ENCODE measurements at regions not wholly inside any gene's neighbourhood (a gene's known extent, or its start where the extent isn't known, plus 50 kb on each side); places are given as distances from the start of the nearest gene placed in this dataset.
A peak's percentile ranks its signal among the peaks of the same experiment; 100 is the strongest.

DNA sequence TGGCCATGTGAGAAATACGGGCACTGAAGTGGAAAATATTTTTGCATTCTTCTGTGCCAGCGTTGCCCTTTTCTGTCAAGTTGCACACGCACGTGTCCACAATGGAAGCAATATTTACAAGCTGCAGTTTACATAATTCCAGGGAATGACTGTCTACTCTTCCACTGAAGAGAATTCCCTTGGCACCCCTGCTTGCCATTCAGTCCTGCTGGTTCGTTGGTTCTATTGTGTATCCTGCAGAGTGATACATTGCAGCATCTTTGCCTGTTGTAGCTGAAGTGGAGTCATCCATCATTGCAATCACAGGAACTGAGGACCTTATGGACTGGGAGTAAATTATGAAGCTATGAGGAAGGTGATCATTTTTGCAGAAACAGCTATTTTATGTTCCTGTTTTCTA lies 759.4 kb downstream of the ROBO2 start:
- Histone ChIP-seq H3K4me1 (replicated peaks in 1 of 2) (peaks cover 9 to 24% of the 10 kb centered on the region in 2 donors), H3K27ac (no peak overlapping the region), H3K4me3 (no peak overlapping the region)
- in situ Hi-C loops (cut with MboI; ENCODE audit: low pct_unique_long_range_greater_than_20kb in 2 of 9, low sequenced_read_pairs in 9 of 9, unreplicated experiment in 9 of 9), result no loop called here
- 20 to 95% (median 41%) methylated on average over 1 to 5 of the region's 5 CpGs; no CpG with 5 or more reads in 2 of the 10 experiments for WGBS, 10 experiments
- ATAC-seq (replicated peaks in 6 of 8), result peak in 5 of 8 experiments; percentile 78 to 98 (median 97)

DNA sequence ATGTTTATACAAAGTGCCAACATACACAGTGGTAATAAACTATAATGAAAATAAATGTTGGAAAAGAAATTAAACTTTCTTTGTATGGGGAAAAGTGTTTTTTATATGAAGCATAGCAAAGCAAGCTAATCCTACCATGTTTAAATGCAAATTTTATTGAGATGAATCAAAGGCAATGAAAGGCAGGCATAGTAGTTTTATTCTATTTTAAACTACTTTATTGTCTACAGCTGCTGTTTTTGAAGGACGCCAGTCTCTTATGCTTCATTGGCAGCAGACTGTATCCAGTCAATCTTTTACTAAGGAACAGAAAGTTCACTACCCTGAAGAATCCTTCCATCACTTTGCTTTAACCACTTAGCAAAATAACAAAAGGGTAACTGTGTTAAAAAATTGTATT lies 761.0 kb downstream of the ROBO2 start:
- in situ Hi-C loops (cut with MboI; ENCODE audit: low pct_unique_long_range_greater_than_20kb in 2 of 9, low sequenced_read_pairs in 9 of 9, unreplicated experiment in 9 of 9), result no loop called here
- H3K4me3 ChIP-seq, result no peak overlapping the region
- WGBS, 10 experiments, result 0 to 73% (median 57%) methylated on average over 1 of the region's 1 CpG; no CpG with 5 or more reads in 3 of the 10 experiments

DNA sequence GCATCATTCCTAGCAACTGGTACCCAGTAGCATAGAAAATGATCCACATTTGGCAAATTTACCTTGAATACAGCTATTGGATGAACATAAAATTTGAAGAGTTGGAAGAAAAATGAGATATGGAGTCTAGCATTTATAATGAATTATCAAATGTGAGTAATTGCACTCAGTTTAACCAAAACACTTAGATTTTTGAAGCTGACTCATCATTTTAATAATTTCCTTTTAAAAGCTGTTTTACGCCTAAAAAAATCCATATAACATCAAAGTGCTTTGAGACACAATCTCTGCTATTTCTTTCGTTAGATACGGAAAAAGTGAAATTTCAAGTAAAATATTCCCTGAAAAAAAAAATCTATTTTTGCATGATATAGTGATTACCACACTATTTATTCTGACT lies 767.4 kb downstream of the ROBO2 start:
- WGBS, 10 experiments, result 42 to 100% (median 96%) methylated on average over 2 to 3 of the region's 3 CpGs
- Histone ChIP-seq H3K4me1 (replicated peaks in 1 of 2) (no peaks in the 10 kb centered on the region), H3K4me3 (no peak overlapping the region), H3K27ac (no peak overlapping the region)
- no peak for ATAC-seq (replicated peaks in 6 of 8)
- in situ Hi-C loops (cut with MboI; ENCODE audit: low pct_unique_long_range_greater_than_20kb in 2 of 9, low sequenced_read_pairs in 9 of 9, unreplicated experiment in 9 of 9), result no loop called here

More for the DNA sequence above, 761.0 kb downstream of the ROBO2 start:
- Histone ChIP-seq H3K4me1 (replicated peaks in 1 of 2) (peaks cover 9 to 24% of the 10 kb centered on the region in 2 donors), H3K27ac (no peak overlapping the region)
- ATAC-seq (replicated peaks in 6 of 8), result peak in 2 of 8 experiments; percentile 22 to 74

DNA sequence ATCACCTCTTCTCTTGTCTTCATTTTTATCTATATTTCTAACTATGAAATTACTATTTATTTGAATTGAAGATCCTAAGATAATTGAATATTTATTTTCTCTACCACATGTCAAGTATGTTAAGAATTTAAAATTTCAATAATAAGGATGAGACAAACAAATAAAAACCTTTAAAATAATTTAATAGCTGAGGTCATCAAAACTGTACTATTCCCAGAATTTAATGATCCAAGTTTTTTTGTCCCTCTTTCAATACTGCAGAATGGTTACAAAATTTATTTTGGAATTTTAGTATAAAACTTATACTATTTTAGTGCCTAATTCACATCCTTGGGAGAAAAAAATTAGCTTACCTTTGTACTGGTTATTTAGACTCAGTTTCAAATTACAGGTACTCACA lies 774.9 kb downstream of the ROBO2 start:
- H3K27ac ChIP-seq, result no peak overlapping the region
- H3K4me1 ChIP-seq (replicated peaks in 1 of 2), result no peaks in the 10 kb centered on the region
- in situ Hi-C loops (cut with MboI; ENCODE audit: low pct_unique_long_range_greater_than_20kb in 2 of 9, low sequenced_read_pairs in 9 of 9, unreplicated experiment in 9 of 9), result no loop called here
- ATAC-seq (replicated peaks in 6 of 8), result no peak
- H3K4me3 ChIP-seq, result no peak overlapping the region

DNA sequence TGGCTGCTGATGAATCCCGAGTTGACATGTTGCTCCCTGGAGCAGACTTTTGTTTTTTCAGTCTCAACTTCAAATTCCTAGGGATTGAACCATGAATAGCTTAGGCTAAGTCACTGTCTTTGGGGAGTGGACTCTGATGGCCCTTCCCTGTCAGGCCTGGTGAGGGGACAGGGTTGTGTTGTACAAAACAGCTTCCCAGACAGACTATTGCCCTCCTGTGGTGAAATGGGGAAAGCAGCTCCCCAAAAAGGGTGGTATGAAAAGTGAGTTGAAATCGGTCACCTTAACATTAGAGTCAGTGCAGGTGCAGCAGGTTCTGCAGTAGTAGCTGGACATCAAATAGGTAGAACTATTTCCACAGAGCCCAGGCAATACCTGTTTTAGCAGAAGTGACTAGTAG lies 775.6 kb downstream of the ROBO2 start:
- 0 to 100% (median 86%) methylated on average over 1 to 2 of the region's 2 CpGs; no CpG with 5 or more reads in 6 of the 10 experiments for WGBS, 10 experiments
- peak in 2 of 8 experiments; percentile 22 to 43 for ATAC-seq (replicated peaks in 6 of 8)
- in situ Hi-C loops (cut with MboI; ENCODE audit: low pct_unique_long_range_greater_than_20kb in 2 of 9, low sequenced_read_pairs in 9 of 9, unreplicated experiment in 9 of 9), result no loop called here
- Histone ChIP-seq H3K4me1 (replicated peaks in 1 of 2) (no peaks in the 10 kb centered on the region), H3K27ac (no peak overlapping the region), H3K4me3 (no peak overlapping the region)

DNA sequence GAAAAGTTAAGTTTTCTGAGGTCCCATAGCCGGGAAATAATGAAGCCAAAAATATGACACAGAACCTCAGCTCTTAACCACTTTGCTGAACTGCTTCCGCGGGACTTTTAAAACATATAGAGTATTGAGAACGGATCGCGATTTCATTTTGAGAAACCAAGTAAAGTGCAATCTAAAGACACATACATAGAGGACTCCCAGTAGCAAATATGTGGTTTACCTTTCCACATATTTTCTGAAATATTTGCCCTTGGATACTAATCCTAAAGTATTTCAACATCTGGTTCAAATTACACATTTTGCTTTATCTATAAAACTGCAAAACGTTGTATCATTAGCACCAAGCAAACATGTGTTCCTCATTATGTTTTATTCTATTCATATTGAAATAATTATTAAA lies 776.5 kb downstream of the ROBO2 start:
- H3K4me1 ChIP-seq (replicated peaks in 1 of 2), result no peaks in the 10 kb centered on the region
- in situ Hi-C loops (cut with MboI; ENCODE audit: low pct_unique_long_range_greater_than_20kb in 2 of 9, low sequenced_read_pairs in 9 of 9, unreplicated experiment in 9 of 9), result no loop called here
- no peak for ATAC-seq (replicated peaks in 6 of 8)
- no peak overlapping the region for H3K4me3 ChIP-seq
- WGBS, 10 experiments, result 14 to 100% (median 83%) methylated on average over 1 to 7 of the region's 7 CpGs
- no peak overlapping the region for H3K27ac ChIP-seq

DNA sequence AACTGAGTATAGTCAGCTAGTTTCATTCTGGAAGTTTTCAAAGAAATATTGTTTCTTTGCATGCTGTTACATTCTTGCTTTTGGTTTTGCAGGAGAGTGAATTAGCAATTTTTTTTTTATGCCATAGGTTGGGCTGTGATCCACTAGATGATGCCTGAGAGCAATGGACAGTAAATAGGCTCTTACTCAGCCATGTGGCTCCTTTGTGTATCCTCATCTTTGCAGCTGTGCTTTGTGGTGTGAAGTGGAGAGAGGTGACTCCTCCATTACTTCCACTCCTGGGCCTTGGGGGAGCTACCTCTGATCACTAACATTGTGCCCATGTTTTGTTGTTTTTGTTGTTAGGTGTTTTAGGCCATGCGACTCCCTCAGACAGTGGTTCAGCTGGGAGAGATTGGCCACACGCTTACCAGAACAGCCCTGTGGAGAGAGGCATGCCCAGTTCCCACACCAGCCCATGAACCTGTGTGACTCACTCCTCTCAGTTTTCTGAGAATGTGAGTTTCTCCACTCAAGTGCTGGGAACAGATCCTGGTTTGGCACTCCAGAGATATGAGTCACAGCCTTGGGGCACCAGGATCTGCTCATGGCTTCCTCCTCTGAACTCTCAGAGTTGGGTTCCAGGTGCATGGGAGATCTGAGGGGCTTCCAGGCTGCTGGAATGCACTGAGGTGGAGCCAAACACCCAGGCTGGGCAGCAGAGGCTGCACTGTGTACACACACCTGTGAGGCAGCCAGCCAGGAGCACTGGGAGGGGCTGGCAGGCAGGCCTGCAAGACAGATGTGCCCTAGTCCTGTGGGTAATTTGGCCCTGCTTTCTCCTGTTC lies 785.3 kb downstream of the ROBO2 start:
- no peaks in the 10 kb centered on the region for H3K4me1 ChIP-seq (replicated peaks in 1 of 2)
- no peak overlapping the region for H3K4me3 ChIP-seq
- WGBS, 10 experiments, result 17 to 100% (median 75%) methylated on average over 1 to 2 of the region's 2 CpGs; no CpG with 5 or more reads in 6 of the 10 experiments
- no peak overlapping the region for H3K27ac ChIP-seq
- ATAC-seq (replicated peaks in 6 of 8), result peak in 3 of 8 experiments; percentile 95 to 98 (median 95)
- in situ Hi-C loops (cut with MboI; ENCODE audit: low pct_unique_long_range_greater_than_20kb in 2 of 9, low sequenced_read_pairs in 9 of 9, unreplicated experiment in 9 of 9), result no loop called here

DNA sequence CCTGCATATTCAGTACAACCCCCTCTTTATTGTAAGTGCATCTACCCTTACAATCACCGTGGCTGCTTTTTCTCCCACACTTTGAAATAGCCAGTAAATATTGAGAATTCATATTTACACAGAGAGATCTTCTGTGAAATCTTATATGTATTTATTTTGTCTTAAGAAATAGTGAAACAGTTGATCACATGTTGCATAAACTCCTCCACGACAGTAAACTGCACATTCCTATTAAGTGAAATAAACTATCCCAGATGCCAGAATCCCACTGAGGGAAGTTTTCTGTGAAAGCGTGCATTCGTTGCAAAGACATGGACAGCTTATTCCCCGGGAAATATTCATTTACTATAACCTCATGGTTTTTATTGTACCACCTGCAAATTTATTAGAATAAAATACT lies 796.0 kb downstream of the ROBO2 start:
- peaks cover 0 to 3% of the 10 kb centered on the region in 2 donors for H3K4me1 ChIP-seq (replicated peaks in 1 of 2)
- in situ Hi-C loops (cut with MboI; ENCODE audit: low pct_unique_long_range_greater_than_20kb in 2 of 9, low sequenced_read_pairs in 9 of 9, unreplicated experiment in 9 of 9), result no loop called here
- no peak overlapping the region for H3K4me3 ChIP-seq
- 0 to 92% (median 73%) methylated on average over 1 to 5 of the region's 5 CpGs; no CpG with 5 or more reads in 1 of the 10 experiments for WGBS, 10 experiments
- peak in 1 of 8 experiments; percentile 42 for ATAC-seq (replicated peaks in 6 of 8)
- H3K27ac ChIP-seq, result no peak overlapping the region

DNA sequence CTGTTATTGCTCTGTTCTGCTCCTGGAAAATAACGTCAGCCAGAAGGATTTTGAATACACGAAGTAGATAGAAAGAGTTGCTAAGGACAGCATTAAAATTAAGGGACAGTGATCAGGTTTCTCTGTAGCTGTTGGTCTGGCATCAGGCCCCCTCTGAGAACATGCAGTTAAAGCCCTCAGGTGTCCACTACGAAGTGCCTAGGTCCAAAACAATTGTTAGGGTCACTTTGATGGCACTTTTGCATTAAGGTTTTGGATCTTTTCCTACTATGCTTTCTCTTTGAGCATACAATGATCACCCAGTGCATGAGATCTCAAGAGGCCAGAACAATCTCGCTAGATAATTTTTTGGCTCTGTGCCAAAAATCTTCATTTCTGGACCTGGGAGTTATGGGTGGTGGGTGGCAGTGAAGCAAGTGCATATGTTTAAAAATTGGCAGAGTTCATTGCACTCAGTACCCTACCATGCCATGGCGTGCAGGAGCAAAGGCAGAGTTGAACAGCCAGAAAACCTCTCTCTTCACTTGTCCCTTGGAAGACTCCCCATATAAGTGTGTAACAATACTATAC lies 797.6 kb downstream of the ROBO2 start:
- 16 to 94% (median 78%) methylated on average over 3 to 5 of the region's 5 CpGs; no CpG with 5 or more reads in 1 of the 10 experiments for WGBS, 10 experiments
- in situ Hi-C loops (cut with MboI; ENCODE audit: low pct_unique_long_range_greater_than_20kb in 2 of 9, low sequenced_read_pairs in 9 of 9, unreplicated experiment in 9 of 9), result no loop called here
- Histone ChIP-seq H3K4me3 (no peak overlapping the region), H3K27ac (no peak overlapping the region), H3K4me1 (replicated peaks in 1 of 2) (no peaks in the 10 kb centered on the region)
- ATAC-seq (replicated peaks in 6 of 8), result no peak

DNA sequence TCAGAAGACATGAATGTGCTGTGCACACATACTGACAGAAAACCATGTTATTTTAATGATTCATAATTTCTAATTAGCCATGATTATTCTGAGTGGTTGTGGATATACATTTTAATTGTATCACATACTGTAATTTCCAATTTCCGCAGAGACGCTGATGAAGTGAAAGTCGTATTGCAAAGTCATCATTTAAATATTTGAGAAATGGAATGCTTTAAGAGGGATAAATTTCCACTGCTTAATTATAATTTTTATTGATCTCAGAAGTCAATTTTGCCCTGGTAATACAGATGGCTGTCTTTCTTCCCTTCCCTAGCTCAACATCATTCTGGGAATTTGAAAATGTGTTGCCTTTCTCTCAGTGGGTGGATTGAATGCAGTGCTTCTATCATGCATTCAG lies 819.3 kb downstream of the ROBO2 start:
- no peak overlapping the region for H3K27ac ChIP-seq
- peak in 1 of 8 experiments; percentile 19 for ATAC-seq (replicated peaks in 6 of 8)
- no peaks in the 10 kb centered on the region for H3K4me1 ChIP-seq (replicated peaks in 1 of 2)
- in situ Hi-C loops (cut with MboI; ENCODE audit: low pct_unique_long_range_greater_than_20kb in 2 of 9, low sequenced_read_pairs in 9 of 9, unreplicated experiment in 9 of 9), result no loop called here
- H3K4me3 ChIP-seq, result no peak overlapping the region
- WGBS, 10 experiments, result 18 to 100% (median 80%) methylated on average over 1 to 3 of the region's 3 CpGs; no CpG with 5 or more reads in 3 of the 10 experiments

DNA sequence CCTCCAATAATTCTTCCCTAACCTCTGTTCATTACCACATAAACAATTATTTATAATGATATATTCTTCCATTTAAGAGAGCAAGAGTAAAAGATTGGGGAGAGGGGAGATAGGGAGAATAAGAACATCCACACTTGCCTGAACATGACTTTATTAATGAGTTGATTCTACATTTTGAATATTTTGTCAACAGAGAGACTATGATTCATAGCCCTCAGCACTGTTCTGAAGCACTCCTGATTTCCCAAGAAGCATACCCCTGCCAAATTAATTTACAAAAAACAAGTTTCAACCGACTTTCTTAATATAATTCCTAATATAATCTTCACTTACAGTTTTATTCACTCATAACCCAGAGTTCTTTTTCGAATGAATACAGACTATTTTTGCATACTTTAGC lies 828.8 kb downstream of the ROBO2 start:
- WGBS, 10 experiments, result 0 to 100% (median 70%) methylated on average over 1 to 2 of the region's 2 CpGs
- in situ Hi-C loops (cut with MboI; ENCODE audit: low pct_unique_long_range_greater_than_20kb in 2 of 9, low sequenced_read_pairs in 9 of 9, unreplicated experiment in 9 of 9), result no loop called here
- peak in 2 of 8 experiments; percentile 59 to 72 for ATAC-seq (replicated peaks in 6 of 8)

DNA sequence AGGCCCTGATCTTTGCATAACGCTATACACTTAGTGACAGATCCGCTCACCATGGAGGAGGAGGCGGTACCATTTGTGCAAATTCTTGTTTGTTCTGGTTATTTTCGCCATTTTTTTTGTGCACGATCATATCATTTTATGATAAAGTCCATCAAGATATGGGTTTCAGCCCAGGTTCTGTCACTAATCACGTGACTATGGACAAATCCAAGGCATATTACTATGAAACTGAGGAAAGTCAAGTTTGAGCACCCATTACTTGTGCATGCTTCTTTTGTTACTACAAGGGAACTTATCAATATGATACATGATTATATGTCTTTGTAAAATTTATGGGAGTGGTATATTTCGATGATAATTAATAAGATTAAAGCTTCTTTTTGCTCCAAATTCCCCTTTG lies 829.5 kb downstream of the ROBO2 start:
- no peak overlapping the region for H3K4me3 ChIP-seq
- H3K27ac ChIP-seq, result no peak overlapping the region
- in situ Hi-C loops (cut with MboI; ENCODE audit: low pct_unique_long_range_greater_than_20kb in 2 of 9, low sequenced_read_pairs in 9 of 9, unreplicated experiment in 9 of 9), result no loop called here
- no peaks in the 10 kb centered on the region for H3K4me1 ChIP-seq (replicated peaks in 1 of 2)
- 42 to 100% (median 86%) methylated on average over 3 to 7 of the region's 7 CpGs for WGBS, 10 experiments
- ATAC-seq (replicated peaks in 6 of 8), result no peak

More for the DNA sequence above, 828.8 kb downstream of the ROBO2 start:
- H3K27ac ChIP-seq, result no peak overlapping the region
- no peak overlapping the region for H3K4me3 ChIP-seq
- no peaks in the 10 kb centered on the region for H3K4me1 ChIP-seq (replicated peaks in 1 of 2)

DNA sequence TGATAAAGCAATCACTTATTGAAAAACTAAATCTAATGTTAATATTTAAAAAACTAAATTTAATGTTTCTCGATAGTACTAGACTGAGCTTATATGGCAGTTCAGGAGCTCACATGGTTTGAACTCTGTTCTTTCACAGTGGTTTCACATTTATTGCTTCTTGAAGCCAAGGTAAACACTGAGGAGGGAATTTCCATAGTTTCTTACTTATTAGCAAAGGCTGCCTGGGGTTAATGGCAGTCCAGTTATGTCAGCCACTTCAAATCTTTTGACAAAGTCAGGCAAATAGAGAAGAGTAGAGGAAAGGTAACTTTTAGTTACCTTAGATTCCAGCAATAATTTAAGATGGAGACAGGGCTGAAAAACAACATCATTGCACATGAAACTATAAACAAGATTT lies 831.5 kb downstream of the ROBO2 start:
- ATAC-seq (replicated peaks in 6 of 8), result no peak
- H3K4me1 ChIP-seq (replicated peaks in 1 of 2), result no peaks in the 10 kb centered on the region
- no peak overlapping the region for H3K4me3 ChIP-seq
- no peak overlapping the region for H3K27ac ChIP-seq
- in situ Hi-C loops (cut with MboI; ENCODE audit: low pct_unique_long_range_greater_than_20kb in 2 of 9, low sequenced_read_pairs in 9 of 9, unreplicated experiment in 9 of 9), result no loop called here
- 50 to 100% (median 100%) methylated on average over 1 of the region's 1 CpG; no CpG with 5 or more reads in 4 of the 10 experiments for WGBS, 10 experiments
